OCI-LY1 (cell line): ENCODE measurements at regions not wholly inside any gene's neighbourhood (a gene's known extent, or its start where the extent isn't known, plus 50 kb on each side); places are given as distances from the start of the nearest gene placed in this dataset.

Experiments used
- CTCF ChIP-seq: fragments of 200-600 bp; sonication (generic), shearing (Covaris generic); IDR thresholded peaks from 2 replicates; pipeline ENCODE4 v1.5.1; 2017; ENCODE audit warnings: mild to moderate bottlenecking, antibody characterized with exemption, low read length, moderate library complexity, mixed read lengths
- EZH2 ChIP-seq: fragments of 200-600 bp; sonication (generic), shearing (Covaris generic); IDR thresholded peaks from 2 replicates; pipeline ENCODE4 v1.8.0; 2017; ENCODE audit warnings: borderline replicate concordance, mixed run types, mild to moderate bottlenecking, antibody characterized with exemption, low read length, moderate library complexity, mixed read lengths

GRCh38 chr17:30605027-30605426, 127.8 kb downstream of the GOSR1 start:
- TF ChIP-seq CTCF (no peak), EZH2 (no peak)
